ENCODE measurements at regions not wholly inside any gene's neighbourhood (a gene's known extent, or its start where the extent isn't known, plus 50 kb on each side); places are given as distances from the start of the nearest gene placed in this dataset.

DNA sequence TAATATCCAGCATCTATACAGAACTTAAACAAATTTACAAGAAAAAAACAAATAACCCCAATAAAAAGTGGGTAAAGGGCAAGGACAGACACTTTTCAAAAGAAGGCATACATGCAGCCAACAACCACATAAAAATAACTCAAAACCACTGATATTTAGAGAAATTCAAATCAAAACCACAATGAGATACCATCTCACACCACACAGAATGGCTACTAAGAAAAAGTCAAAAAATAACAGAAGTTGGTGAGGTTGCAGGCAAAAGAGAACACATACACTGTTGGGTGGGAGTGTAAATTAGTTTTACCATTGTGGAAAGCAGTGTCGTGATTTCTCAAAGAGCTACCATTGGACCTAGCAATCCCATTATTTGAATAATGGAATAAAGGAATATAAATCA, 1973.9 kb upstream of the LRRTM1 start:
- Histone ChIP-seq H3K36me3 (replicated peaks; ENCODE audit: insufficient read depth, low read depth) (no peaks in the 10 kb centered on the region), H3K27ac (no peak overlapping the region), H3K9me3 (ENCODE audit: low read depth) (no peaks in the 10 kb centered on the region), H3K4me1 (ENCODE audit: insufficient read depth) (no peaks in the 10 kb centered on the region), H3K27me3 (no peaks in the 10 kb centered on the region), H3K4me2 (no peak overlapping the region), H2AFZ (no peak overlapping the region), H3K4me3 (no peak overlapping the region), H3K79me2 (no peaks in the 10 kb centered on the region), H3K9me2 (replicated peaks; ENCODE audit: insufficient read depth) (no peaks in the 10 kb centered on the region), H4K20me1 (ENCODE audit: insufficient read depth, poor library complexity, severe bottlenecking) (no peaks in the 10 kb centered on the region)
- no peak for DNase-seq (ENCODE audit: low spot score)
- 92% methylated on average over 1 of the region's 1 CpG for WGBS (ENCODE audit: low lambda C conversion rate, missing lambda C conversion rate)
- no peak for TF ChIP-seq EZH2 (IDR thresholded peaks at IDR 0.05; ENCODE audit: borderline replicate concordance)

DNA sequence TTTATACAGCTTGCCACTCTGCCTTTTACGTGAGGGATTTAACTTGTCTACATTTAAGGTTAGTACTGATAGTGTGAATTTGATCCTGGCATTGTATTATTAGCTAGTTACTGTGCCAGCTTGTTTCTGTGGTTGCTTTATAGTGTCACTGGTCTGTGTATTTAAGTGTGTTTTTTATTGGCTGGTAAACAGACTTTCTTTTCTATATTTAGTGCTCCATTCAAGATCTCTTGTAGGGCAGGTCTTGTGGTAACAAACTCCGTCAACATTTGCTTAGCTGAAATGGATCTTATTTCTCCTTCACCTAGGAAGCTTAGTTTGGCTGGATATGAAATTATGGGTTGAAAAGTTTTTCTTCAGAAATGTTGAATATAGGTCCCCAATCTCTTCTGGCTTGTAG, 1971.0 kb upstream of the LRRTM1 start:
- Histone ChIP-seq H3K27me3 (no peaks in the 10 kb centered on the region), H3K4me2 (no peak overlapping the region), H4K20me1 (ENCODE audit: insufficient read depth, poor library complexity, severe bottlenecking) (no peaks in the 10 kb centered on the region), H3K79me2 (no peaks in the 10 kb centered on the region), H3K36me3 (replicated peaks; ENCODE audit: insufficient read depth, low read depth) (no peaks in the 10 kb centered on the region), H2AFZ (no peak overlapping the region), H3K27ac (no peak overlapping the region), H3K9me3 (ENCODE audit: low read depth) (no peaks in the 10 kb centered on the region), H3K4me1 (ENCODE audit: insufficient read depth) (no peaks in the 10 kb centered on the region), H3K9me2 (replicated peaks; ENCODE audit: insufficient read depth) (no peaks in the 10 kb centered on the region), H3K4me3 (no peak overlapping the region)
- DNase-seq (ENCODE audit: low spot score) = no peak
- 76% methylated on average over 2 of the region's 2 CpGs for WGBS (ENCODE audit: low lambda C conversion rate, missing lambda C conversion rate)
- TF ChIP-seq EZH2phosphoT487 (IDR thresholded peaks at IDR 0.05; ENCODE audit: low read depth, severe bottlenecking, unreplicated experiment) = no peak
- TF ChIP-seq EZH2 (IDR thresholded peaks at IDR 0.05; ENCODE audit: borderline replicate concordance) = no peak
- TF ChIP-seq, protein P1, sequence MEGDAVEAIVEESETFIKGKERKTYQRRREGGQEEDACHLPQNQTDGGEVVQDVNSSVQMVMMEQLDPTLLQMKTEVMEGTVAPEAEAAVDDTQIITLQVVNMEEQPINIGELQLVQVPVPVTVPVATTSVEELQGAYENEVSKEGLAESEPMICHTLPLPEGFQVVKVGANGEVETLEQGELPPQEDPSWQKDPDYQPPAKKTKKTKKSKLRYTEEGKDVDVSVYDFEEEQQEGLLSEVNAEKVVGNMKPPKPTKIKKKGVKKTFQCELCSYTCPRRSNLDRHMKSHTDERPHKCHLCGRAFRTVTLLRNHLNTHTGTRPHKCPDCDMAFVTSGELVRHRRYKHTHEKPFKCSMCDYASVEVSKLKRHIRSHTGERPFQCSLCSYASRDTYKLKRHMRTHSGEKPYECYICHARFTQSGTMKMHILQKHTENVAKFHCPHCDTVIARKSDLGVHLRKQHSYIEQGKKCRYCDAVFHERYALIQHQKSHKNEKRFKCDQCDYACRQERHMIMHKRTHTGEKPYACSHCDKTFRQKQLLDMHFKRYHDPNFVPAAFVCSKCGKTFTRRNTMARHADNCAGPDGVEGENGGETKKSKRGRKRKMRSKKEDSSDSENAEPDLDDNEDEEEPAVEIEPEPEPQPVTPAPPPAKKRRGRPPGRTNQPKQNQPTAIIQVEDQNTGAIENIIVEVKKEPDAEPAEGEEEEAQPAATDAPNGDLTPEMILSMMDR (IDR thresholded peaks at IDR 0.05; ENCODE audit: poor library complexity) = no peak

DNA sequence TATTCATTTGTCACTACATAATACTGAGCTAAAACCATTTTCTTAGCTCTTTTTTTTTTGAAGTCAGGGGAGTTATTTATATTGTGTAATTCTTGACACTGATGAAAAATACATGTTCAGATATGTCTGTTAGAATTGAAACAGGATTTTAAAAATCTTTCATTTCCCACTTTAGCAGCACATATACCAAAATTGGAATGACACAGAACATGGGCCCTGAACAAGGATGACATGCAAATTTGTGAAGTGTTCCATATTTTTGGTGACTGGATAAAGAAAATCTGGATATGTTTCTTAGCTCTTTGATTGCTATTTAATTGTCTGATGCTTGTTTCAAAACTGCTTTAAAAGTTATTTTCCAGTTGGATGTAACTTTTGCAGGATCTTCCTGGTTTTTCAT, 1963.9 kb upstream of the LRRTM1 start:
- Histone ChIP-seq H3K4me1 (ENCODE audit: insufficient read depth) (no peaks in the 10 kb centered on the region), H3K9me2 (replicated peaks; ENCODE audit: insufficient read depth) (no peaks in the 10 kb centered on the region), H2AFZ (no peak overlapping the region), H3K4me3 (no peak overlapping the region), H3K79me2 (no peaks in the 10 kb centered on the region), H3K27ac (no peak overlapping the region), H3K27me3 (no peaks in the 10 kb centered on the region), H3K36me3 (replicated peaks; ENCODE audit: insufficient read depth, low read depth) (no peaks in the 10 kb centered on the region), H4K20me1 (ENCODE audit: insufficient read depth, poor library complexity, severe bottlenecking) (no peaks in the 10 kb centered on the region), H3K4me2 (no peak overlapping the region), H3K9me3 (ENCODE audit: low read depth) (no peaks in the 10 kb centered on the region)
- no peak for TF ChIP-seq EZH2 (IDR thresholded peaks at IDR 0.05; ENCODE audit: borderline replicate concordance)
- TF ChIP-seq EZH2phosphoT487 (IDR thresholded peaks at IDR 0.05; ENCODE audit: low read depth, severe bottlenecking, unreplicated experiment) = no peak
- TF ChIP-seq, protein P1 (IDR thresholded peaks at IDR 0.05; ENCODE audit: poor library complexity) = no peak
- DNase-seq (ENCODE audit: low spot score) = no peak

DNA sequence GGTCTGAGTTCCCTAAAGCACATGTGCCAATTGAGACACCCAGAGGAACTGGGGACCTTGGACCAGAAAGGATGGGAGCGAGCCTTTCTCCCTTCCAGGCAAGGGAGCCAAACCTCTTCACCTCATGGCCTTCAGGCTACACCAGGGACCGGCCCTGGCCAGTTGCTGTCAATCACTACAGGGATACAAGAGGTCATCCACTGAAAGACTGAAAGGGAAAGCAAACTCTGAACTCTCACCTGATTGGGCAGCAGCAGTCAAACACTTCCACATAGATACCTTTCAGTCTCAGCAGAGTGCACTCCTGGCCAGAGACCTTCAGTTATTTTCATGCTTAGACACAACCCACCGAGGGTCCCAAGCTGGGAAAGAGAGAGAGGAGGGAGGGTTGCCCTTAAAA, 1956.0 kb upstream of the LRRTM1 start:
- no peaks in the 10 kb centered on the region for H4K20me1 ChIP-seq (ENCODE audit: insufficient read depth, poor library complexity, severe bottlenecking)
- no peak overlapping the region for H2AFZ ChIP-seq
- H3K4me1 ChIP-seq (ENCODE audit: insufficient read depth) = peaks cover 3% of the 10 kb centered on the region
- H3K4me3 ChIP-seq = no peak overlapping the region
- no peaks in the 10 kb centered on the region for H3K79me2 ChIP-seq
- no peaks in the 10 kb centered on the region for H3K9me3 ChIP-seq (ENCODE audit: low read depth)
- TF ChIP-seq EZH2phosphoT487 (IDR thresholded peaks at IDR 0.05; ENCODE audit: low read depth, severe bottlenecking, unreplicated experiment) (no peak), EZH2 (IDR thresholded peaks at IDR 0.05; ENCODE audit: borderline replicate concordance) (no peak)
- TF ChIP-seq, protein P1 (IDR thresholded peaks at IDR 0.05; ENCODE audit: poor library complexity) = no peak
- no peaks in the 10 kb centered on the region for H3K9me2 ChIP-seq (replicated peaks; ENCODE audit: insufficient read depth)
- no peak for DNase-seq (ENCODE audit: low spot score)
- H3K4me2 ChIP-seq = no peak overlapping the region
- H3K27ac ChIP-seq = no peak overlapping the region
- no peaks in the 10 kb centered on the region for H3K27me3 ChIP-seq
- no peaks in the 10 kb centered on the region for H3K36me3 ChIP-seq (replicated peaks; ENCODE audit: insufficient read depth, low read depth)
- 93% methylated on average over 3 of the region's 3 CpGs for WGBS (ENCODE audit: low lambda C conversion rate, missing lambda C conversion rate)
